K562 (cell line): ENCODE measurements at regions not wholly inside any gene's neighbourhood (a gene's known extent, or its start where the extent isn't known, plus 50 kb on each side); places are given as distances from the start of the nearest gene placed in this dataset.

Experiments used
- ATAC-seq: fragments of 200-7000 bp; cut with Tn5 transposase; 3 replicates; pipeline ENCODE4 v1.9.1; 2020; ENCODE audit warnings: moderate library complexity
- BruUV-seq: library from RNA; stranded (reverse); fragments of 400-500 nt; replicated peaks from 2 replicates; lab custom pipeline; 2021; lab: Mats Ljungman, UMichigan
- CTCF ChIA-PET: fragments of 300-600 bp; formaldehyde crosslinking; extraction: SDS; loops from one replicate; lab custom pipeline; 2021; ENCODE audit warnings: low intra/inter-chr PET ratio; lab: Yijun Ruan, JAX
- POLR2A ChIA-PET: fragments of 300-600, 350-650 bp; sonication (Branson Sonifier 250); formaldehyde crosslinking; extraction: SDS; loops from one replicate; lab custom pipeline; 2021; ENCODE audit warnings: antibody characterized with exemption, inconsistent platforms; lab: Yijun Ruan, JAX
- DNase-seq, 4 experiments: peaks; one replicate each; pipeline versions ENCODE4 v3.0.0 to v3.0.0-alpha.2; 2011 to 2018; ENCODE audit warnings: low spot score in 3 of 4, mixed read lengths in 3 of 4; ENCODE audit errors: extremely low read depth in 1 of 4
- FAIRE-seq: peaks from 2 replicates; lab custom pipeline; 2011; peaks lifted over from hg19 to GRCh38; lab: Jason Lieb, UNC
- H2AFZ ChIP-seq: 2 replicates; pipeline ENCODE4 v1.6.0; 2011; ENCODE audit warnings: low read depth, low read length, control low read depth, inconsistent platforms
- H3K27ac ChIP-seq: fragments of 200-600 bp; 3 replicates; pipeline ENCODE4 v1.8.0; 2011; ENCODE audit warnings: low read depth, mild to moderate bottlenecking, control low read depth, inconsistent platforms, low read length, moderate library complexity, mixed read lengths; ENCODE audit errors: extremely low read depth
- H3K27me3 ChIP-seq, 2 experiments: fragments of 300-600 bp in 1 of 2; 2 replicates in 1 of 2; 3 replicates in 1 of 2; pipeline versions ENCODE4 v1.6.0 to v1.8.0; 2011; ENCODE audit warnings: inconsistent platforms in 2 of 2, low read length in 2 of 2, mild to moderate bottlenecking in 1 of 2, mixed read lengths in 1 of 2, moderate library complexity in 1 of 2; ENCODE audit not compliant: control insufficient read depth in 2 of 2, insufficient read depth in 2 of 2
- H3K36me3 ChIP-seq: fragments of 300-600 bp; 3 replicates; pipeline ENCODE4 v1.8.0; 2011; ENCODE audit warnings: mild to moderate bottlenecking, low read length, inconsistent platforms; ENCODE audit not compliant: control insufficient read depth, insufficient read depth
- H3K4me1 ChIP-seq, 2 experiments: fragments of 200-600 bp in 1 of 2; replicated peaks in 1 of 2; 2 replicates in 1 of 2; 3 replicates in 1 of 2; pipeline versions ENCODE4 v1.5.1 to v1.8.0; 2011; ENCODE audit warnings: inconsistent platforms in 2 of 2, low read length in 2 of 2, mild to moderate bottlenecking in 1 of 2, mixed read lengths in 1 of 2, moderate library complexity in 1 of 2; ENCODE audit not compliant: control insufficient read depth in 2 of 2, insufficient read depth in 2 of 2
- H3K4me2 ChIP-seq: 2 replicates; pipeline ENCODE4 v1.6.1; 2011; ENCODE audit warnings: low read length, control low read depth, inconsistent platforms, mixed read lengths; ENCODE audit not compliant: insufficient read depth
- H3K4me3 ChIP-seq: fragments of 200-600 bp; sonication (generic), shearing (Covaris generic); 2 replicates; pipeline ENCODE4 v1.5.1; 2016; ENCODE audit warnings: control low read depth, inconsistent platforms
- H3K79me2 ChIP-seq: fragments of 200-600 bp; 3 replicates; pipeline ENCODE4 v1.8.0; 2011; ENCODE audit warnings: low read length, inconsistent platforms; ENCODE audit not compliant: control insufficient read depth, insufficient read depth
- H3K9ac ChIP-seq, 2 experiments: 2 replicates each; pipeline versions ENCODE4 v1.6.0 to v1.6.1; 2011; ENCODE audit warnings: low read depth in 2 of 2, low read length in 2 of 2, control low read depth in 1 of 2, inconsistent platforms in 1 of 2, mild to moderate bottlenecking in 1 of 2, mixed read lengths in 1 of 2; ENCODE audit not compliant: insufficient read depth in 1 of 2
- H3K9me1 ChIP-seq: one replicate; pipeline ENCODE4 v1.6.0; 2011; ENCODE audit warnings: inconsistent platforms, mild to moderate bottlenecking, low read length, moderate library complexity; ENCODE audit not compliant: control insufficient read depth, insufficient read depth
- H3K9me3 ChIP-seq: replicated peaks from 2 replicates; pipeline ENCODE4 v1.5.1; 2011; ENCODE audit warnings: low read depth, low read length, inconsistent platforms; ENCODE audit not compliant: control insufficient read depth, insufficient read depth
- H4K20me1 ChIP-seq: replicated peaks from 2 replicates; pipeline ENCODE4 v1.6.1; 2011; ENCODE audit warnings: low read length, inconsistent platforms, mixed read lengths; ENCODE audit not compliant: control insufficient read depth, insufficient read depth
- BACH1 ChIP-seq: fragments of 200-800 bp; sonication (Bioruptor generic); IDR thresholded peaks from 2 replicates; pipeline ENCODE4 v1.6.1; 2016; ENCODE audit warnings: missing genetic modification characterization, missing compliant biosample characterization
- MTA3 ChIP-seq: fragments of 450-650 bp; formaldehyde crosslinking; IDR thresholded peaks from 2 replicates; pipeline ENCODE4 v1.6.1; 2017; ENCODE audit warnings: mild to moderate bottlenecking, borderline replicate concordance
- NCOA2 ChIP-seq, 2 experiments: fragments of 450-650 bp; IDR thresholded peaks; 2 replicates each; pipeline ENCODE4 v1.6.1; 2018; ENCODE audit warnings: mild to moderate bottlenecking in 2 of 2, moderate library complexity in 1 of 2; ENCODE audit not compliant: partially characterized antibody in 2 of 2
- TAF15 ChIP-seq: fragments of 200-400 bp; formaldehyde crosslinking; IDR thresholded peaks from 2 replicates; pipeline ENCODE4 v1.6.1; 2017; ENCODE audit warnings: mild to moderate bottlenecking, low read depth, low read length, moderate library complexity
- ZNF239 ChIP-seq: fragments of 250-450 bp; sonication (Bioruptor Pico); IDR thresholded peaks from 2 replicates; pipeline ENCODE4 v1.4.0; 2020; ENCODE audit warnings: mild to moderate bottlenecking
- ZNF695 ChIP-seq: fragments of 450-650 bp; formaldehyde crosslinking; IDR thresholded peaks from 2 replicates; pipeline ENCODE4 v1.4.0; 2020; ENCODE audit warnings: mild to moderate bottlenecking, moderate library complexity
- WGBS: fragments of 100-300 bp; shearing (Covaris generic); methylation state at CpG from one replicate; pipeline ENCODE4 v1.1.6; 2016; ENCODE audit warnings: low coverage, mixed read lengths; ENCODE audit not compliant: insufficient coverage; ENCODE audit errors: missing lambda C conversion rate; 5-methylcytosine and 5-hydroxymethylcytosine counted together
- in situ Hi-C: fragments of 300-500 bp; cut with MboI; formaldehyde crosslinking; loops from 4 replicates; pipeline ENCODE4 v1.15.0; 2018; ENCODE audit warnings: inconsistent platforms, mixed read lengths
- intact Hi-C: fragments of 100-400 bp; cut with micrococcal nuclease; formaldehyde crosslinking; loops from 2 replicates; pipeline ENCODE4 v1.14.2; 2022
- TF ChIP-seq, protein P1 (sequence below): fragments of 250-450 bp; sonication (Bioruptor Pico); IDR thresholded peaks from 2 replicates; pipeline ENCODE4 v1.5.0; 2020; ENCODE audit warnings: mild to moderate bottlenecking

DNA sequence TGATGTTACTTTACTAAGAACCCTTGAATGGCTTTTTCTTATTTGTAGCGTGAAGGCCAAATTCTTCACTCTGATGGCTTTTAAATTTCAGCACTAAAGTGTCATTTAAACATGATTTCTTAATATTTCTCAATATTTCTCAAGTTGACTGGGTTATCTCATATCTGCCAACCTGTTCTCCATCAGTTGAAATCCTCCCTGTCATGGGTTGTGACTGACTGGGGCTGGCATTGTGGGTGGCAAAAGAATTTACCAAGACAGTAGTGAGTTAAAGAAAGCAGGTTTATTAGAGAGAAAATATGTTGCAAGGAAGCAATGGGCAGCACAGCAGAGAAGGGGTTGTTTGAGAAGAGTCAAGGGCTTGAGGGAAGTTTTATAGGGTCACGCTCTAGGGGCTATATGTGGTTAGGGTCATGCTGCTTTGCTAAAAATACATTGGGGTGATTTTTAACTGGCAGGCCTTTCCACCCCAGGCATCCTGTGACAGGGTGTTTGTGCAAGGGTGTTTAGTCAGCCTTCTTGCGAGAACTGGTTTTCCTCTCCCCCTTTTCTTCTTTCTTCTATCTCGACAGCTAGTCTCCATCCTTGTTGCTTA is 232.8 kb upstream of the SEL1L start:
- 0% methylated on average over 4 of the region's 4 CpGs for WGBS
- H3K36me3 ChIP-seq: no peaks in the 10 kb centered on the region
- ATAC-seq (no peak), DNase-seq (no peak)
- POLR2A ChIA-PET: no interaction called here
- H3K79me2 ChIP-seq: no peaks in the 10 kb centered on the region
- no peak overlapping the region for H3K9ac ChIP-seq
- intact Hi-C loops (no loop called here), in situ Hi-C loops (no loop called here)
- no peak overlapping the region for H3K27ac ChIP-seq
- no peaks in the 10 kb centered on the region for H4K20me1 ChIP-seq
- BruUV-seq: no TSS peak
- TF ChIP-seq, protein P1, sequence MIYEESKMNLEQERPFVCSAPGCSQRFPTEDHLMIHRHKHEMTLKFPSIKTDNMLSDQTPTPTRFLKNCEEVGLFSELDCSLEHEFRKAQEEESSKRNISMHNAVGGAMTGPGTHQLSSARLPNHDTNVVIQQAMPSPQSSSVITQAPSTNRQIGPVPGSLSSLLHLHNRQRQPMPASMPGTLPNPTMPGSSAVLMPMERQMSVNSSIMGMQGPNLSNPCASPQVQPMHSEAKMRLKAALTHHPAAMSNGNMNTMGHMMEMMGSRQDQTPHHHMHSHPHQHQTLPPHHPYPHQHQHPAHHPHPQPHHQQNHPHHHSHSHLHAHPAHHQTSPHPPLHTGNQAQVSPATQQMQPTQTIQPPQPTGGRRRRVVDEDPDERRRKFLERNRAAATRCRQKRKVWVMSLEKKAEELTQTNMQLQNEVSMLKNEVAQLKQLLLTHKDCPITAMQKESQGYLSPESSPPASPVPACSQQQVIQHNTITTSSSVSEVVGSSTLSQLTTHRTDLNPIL (CRISPR knock-in tag): no peak
- TF ChIP-seq ZNF239 (no peak), ZNF695 (no peak), BACH1 (tag) (no peak), NCOA2 (IDR thresholded peaks at IDR 0.05; ENCODE audit: partially characterized antibody in 2 of 2) (no peak), MTA3 (no peak), TAF15 (no peak)
- TF ChIP-seq, all 486 proteins: peak for 0
- no peak overlapping the region for H2AFZ ChIP-seq
- H3K9me3 ChIP-seq: no peaks in the 10 kb centered on the region
- no peaks in the 10 kb centered on the region for H3K4me1 ChIP-seq
- FAIRE-seq: no peak
- no peak overlapping the region for H3K4me3 ChIP-seq
- CTCF ChIA-PET: no interaction called here
- no peaks in the 10 kb centered on the region for H3K9me1 ChIP-seq
- H3K27me3 ChIP-seq: no peaks in the 10 kb centered on the region
- no peak overlapping the region for H3K4me2 ChIP-seq
